Subcutaneous abdominal adipose tissue (tissue), 5 donors: ENCODE measurements at regions not wholly inside any gene's neighbourhood (a gene's known extent, or its start where the extent isn't known, plus 50 kb on each side); places are given as distances from the start of the nearest gene placed in this dataset.

ENCODE experiments used
- H3K27ac ChIP-seq: one replicate; pipeline ENCODE4 v1.7.0; 2013; ENCODE audit warnings: low read depth, mild to moderate bottlenecking, inconsistent platforms, low read length, moderate library complexity
- H3K27me3 ChIP-seq, 5 donors: one replicate each; pipeline ENCODE4 v1.7.0; 2013; ENCODE audit warnings: low read length in 5 of 5, inconsistent platforms in 1 of 5; ENCODE audit not compliant: control insufficient read depth in 5 of 5, insufficient read depth in 4 of 5
- H3K36me3 ChIP-seq, 5 donors: one replicate each; pipeline ENCODE4 v1.7.0; 2013; ENCODE audit warnings: low read length in 5 of 5; ENCODE audit not compliant: control insufficient read depth in 5 of 5, insufficient read depth in 5 of 5
- H3K4me1 ChIP-seq, 5 donors: one replicate each; pipeline ENCODE4 v1.7.0; 2013; ENCODE audit warnings: low read length in 5 of 5, mild to moderate bottlenecking in 3 of 5, moderate library complexity in 1 of 5; ENCODE audit not compliant: control insufficient read depth in 5 of 5, insufficient read depth in 5 of 5
- H3K4me3 ChIP-seq, 5 donors: one replicate each; pipeline ENCODE4 v1.7.0; 2013; ENCODE audit warnings: low read length in 5 of 5, low read depth in 1 of 5
- H3K9ac ChIP-seq, 5 donors: one replicate each; pipeline ENCODE4 v1.7.0; 2013; ENCODE audit warnings: low read length in 5 of 5, mild to moderate bottlenecking in 4 of 5, moderate library complexity in 3 of 5
- H3K9me3 ChIP-seq, 5 donors: one replicate each; pipeline ENCODE4 v1.7.0; 2013; ENCODE audit warnings: low read length in 5 of 5; ENCODE audit not compliant: control insufficient read depth in 5 of 5
- donor health status: healthy.
- donor health status: healthy.
- donor health status: healthy.
- donor health status: healthy.
- donor health status: healthy.

DNA sequence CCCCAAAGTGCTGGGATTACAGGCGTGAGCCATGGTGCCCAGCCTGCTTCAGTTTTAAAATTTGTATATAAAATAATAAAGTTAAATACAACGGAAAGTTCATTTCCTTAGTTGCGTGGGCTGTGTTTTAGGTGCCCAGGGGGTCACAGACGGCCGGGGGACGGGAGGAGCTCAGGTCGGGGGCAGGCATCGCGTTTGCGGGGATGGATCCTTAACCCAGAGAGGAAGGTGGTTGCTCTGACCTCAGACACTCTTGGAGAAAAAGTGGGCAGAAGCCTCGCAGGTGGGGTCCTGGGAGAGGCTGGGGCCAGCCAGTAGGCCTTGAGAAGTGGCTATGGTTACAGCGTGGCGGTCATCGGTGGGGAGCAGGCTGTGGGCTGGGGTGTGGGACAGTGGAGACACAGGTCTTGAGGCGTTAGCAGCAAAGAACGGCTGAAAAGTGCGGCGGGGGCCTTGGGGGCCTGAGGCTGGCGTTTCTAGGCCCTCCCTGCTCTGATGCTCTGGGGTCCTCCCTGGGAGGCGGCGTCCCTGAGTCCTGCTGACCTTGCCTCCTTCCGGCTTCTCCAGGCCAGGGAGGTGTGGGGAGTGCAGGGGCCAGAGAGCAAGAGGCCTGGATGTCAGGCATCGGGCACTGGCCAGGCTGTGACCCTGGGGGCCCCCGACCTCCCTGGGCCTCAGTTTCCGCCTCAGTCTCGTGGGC, 54.4 kb downstream of the UNCX start:
- no peak overlapping the region for H3K4me3 ChIP-seq
- peaks cover 0 to 5% (median 0%) of the 10 kb centered on the region in 5 donors for H3K9me3 ChIP-seq
- no peaks in the 10 kb centered on the region for H3K36me3 ChIP-seq
- peaks cover 1 to 16% (median 15%) of the 10 kb centered on the region in 5 donors for H3K4me1 ChIP-seq
- no peak overlapping the region for H3K27ac ChIP-seq
- H3K9ac ChIP-seq, result no peak overlapping the region
- peaks cover 7 to 38% (median 35%) of the 10 kb centered on the region in 5 donors for H3K27me3 ChIP-seq

GRCh38 chr7:1287752-1288201, 55.1 kb downstream of the UNCX start:
- H3K9me3 ChIP-seq, result peaks cover 0 to 5% (median 0%) of the 10 kb centered on the region in 5 donors
- peaks cover 11 to 44% (median 42%) of the 10 kb centered on the region in 5 donors for H3K27me3 ChIP-seq
- H3K9ac ChIP-seq, result no peak overlapping the region
- no peak overlapping the region for H3K4me3 ChIP-seq
- H3K27ac ChIP-seq, result no peak overlapping the region
- peaks cover 1 to 16% (median 15%) of the 10 kb centered on the region in 5 donors for H3K4me1 ChIP-seq
- no peaks in the 10 kb centered on the region for H3K36me3 ChIP-seq

GRCh38 chr7:1288390-1288995, 55.8 kb downstream of the UNCX start:
- Histone ChIP-seq H3K36me3 (no peaks in the 10 kb centered on the region), H3K4me1 (peaks cover 1 to 16% (median 15%) of the 10 kb centered on the region in 5 donors), H3K4me3 (no peak overlapping the region), H3K9me3 (peaks cover 0 to 5% (median 0%) of the 10 kb centered on the region in 5 donors), H3K27me3 (peaks cover 17 to 50% (median 49%) of the 10 kb centered on the region in 5 donors), H3K9ac (no peak overlapping the region), H3K27ac (no peak overlapping the region)

DNA sequence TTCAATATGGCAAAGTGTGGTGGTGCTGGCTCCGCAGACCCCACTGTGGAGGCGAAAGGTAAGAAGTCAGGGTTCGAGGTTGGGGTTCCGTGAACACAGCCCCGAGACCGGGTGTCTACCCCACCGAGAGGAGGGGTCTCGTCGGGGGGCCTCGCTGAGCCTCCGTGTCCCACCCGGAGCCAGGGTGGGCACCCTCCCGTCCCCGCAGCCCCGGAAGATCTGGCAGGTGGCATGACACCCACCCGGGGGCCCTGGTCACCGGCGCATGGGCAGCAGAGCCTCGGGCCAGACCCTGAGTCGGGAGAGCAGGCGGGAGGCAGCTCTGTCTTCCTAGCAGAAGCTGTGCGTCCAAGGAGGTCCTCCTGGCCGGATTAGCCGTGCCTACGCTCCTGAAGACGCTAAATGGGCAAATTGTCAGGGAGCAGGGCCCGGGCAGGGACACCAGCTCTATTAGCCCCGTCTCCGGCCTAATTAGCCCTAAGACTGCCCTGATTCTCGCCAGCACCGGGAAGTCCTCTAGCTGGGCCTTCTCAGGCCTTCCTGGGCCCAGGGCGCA, 56.4 kb downstream of the UNCX start:
- Histone ChIP-seq H3K27ac (no peak overlapping the region), H3K27me3 (peaks cover 19 to 52% (median 50%) of the 10 kb centered on the region in 5 donors), H3K9ac (no peak overlapping the region), H3K4me1 (peaks cover 1 to 16% (median 15%) of the 10 kb centered on the region in 5 donors), H3K36me3 (no peaks in the 10 kb centered on the region), H3K4me3 (no peak overlapping the region), H3K9me3 (peaks cover 0 to 5% (median 0%) of the 10 kb centered on the region in 5 donors)

DNA sequence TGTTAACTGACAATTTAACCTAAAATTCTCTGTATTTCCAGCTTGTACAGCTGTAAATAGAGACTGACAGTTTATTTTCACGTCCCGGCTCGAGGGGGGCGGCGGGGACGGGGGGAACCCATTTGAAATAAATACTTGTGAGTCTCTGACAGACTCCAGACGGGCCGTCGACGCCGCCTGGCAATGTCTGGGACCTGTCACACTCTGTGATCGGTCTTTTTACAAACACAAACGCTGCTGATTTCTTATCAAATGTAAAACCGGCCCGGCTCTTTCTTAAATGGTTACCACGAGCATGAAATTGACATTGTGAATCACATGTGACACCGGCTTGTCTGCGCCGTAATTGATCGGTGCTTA, 57.0 kb downstream of the UNCX start:
- no peaks in the 10 kb centered on the region for H3K36me3 ChIP-seq
- no peak overlapping the region for H3K9ac ChIP-seq
- H3K27ac ChIP-seq, result no peak overlapping the region
- H3K4me1 ChIP-seq, result peaks cover 1 to 16% (median 15%) of the 10 kb centered on the region in 5 donors
- peaks cover 19 to 54% (median 51%) of the 10 kb centered on the region in 5 donors for H3K27me3 ChIP-seq
- peaks cover 0 to 5% (median 0%) of the 10 kb centered on the region in 5 donors for H3K9me3 ChIP-seq
- H3K4me3 ChIP-seq, result no peak overlapping the region

DNA sequence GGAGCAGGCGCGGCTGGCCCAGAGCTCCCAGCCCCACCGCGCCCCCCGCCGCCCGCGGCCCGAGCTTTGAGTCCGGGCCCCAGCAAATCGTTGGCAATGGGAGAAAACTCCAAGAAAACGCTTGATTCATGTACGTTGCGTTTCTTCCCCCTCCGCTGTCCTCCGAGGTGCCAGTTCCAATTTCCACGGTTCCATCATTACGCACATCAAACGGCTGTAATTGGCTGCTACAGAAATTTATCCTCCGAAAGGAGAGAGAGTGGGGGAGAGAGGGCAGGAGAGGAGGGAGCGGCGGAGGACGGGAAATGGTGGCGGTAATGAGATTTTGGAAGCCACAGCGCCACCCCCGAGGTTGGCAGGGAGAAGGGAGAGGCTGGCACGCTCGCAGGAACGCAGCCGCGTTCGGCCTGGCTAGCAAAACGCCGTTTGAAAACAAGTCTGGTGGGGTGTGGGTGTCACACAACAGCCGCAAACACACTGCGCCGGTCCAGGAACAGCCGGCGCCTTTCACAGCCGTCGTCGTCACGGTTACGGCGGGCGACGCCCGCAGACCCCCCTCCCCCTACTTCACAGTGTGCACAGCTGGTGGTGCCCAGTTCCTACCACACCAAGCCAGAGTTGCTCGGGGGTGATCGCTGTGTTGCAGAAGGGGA, 57.5 kb downstream of the UNCX start:
- H3K27ac ChIP-seq, result no peak overlapping the region
- H3K4me1 ChIP-seq, result peaks cover 1 to 16% (median 15%) of the 10 kb centered on the region in 5 donors
- H3K4me3 ChIP-seq, result peak overlapping the region; percentile 39 to 66 (median 48)
- peaks cover 19 to 54% (median 47%) of the 10 kb centered on the region in 5 donors for H3K27me3 ChIP-seq
- H3K36me3 ChIP-seq, result no peaks in the 10 kb centered on the region
- no peak overlapping the region for H3K9ac ChIP-seq
- peaks cover 0 to 5% (median 0%) of the 10 kb centered on the region in 5 donors for H3K9me3 ChIP-seq

- peaks cover 1 to 16% (median 15%) of the 10 kb centered on the region in 5 donors for H3K4me1 ChIP-seq
- H3K36me3 ChIP-seq, result no peaks in the 10 kb centered on the region
- peak overlapping the region; percentile 39 to 66 (median 48) for H3K4me3 ChIP-seq
- H3K27ac ChIP-seq, result no peak overlapping the region
- H3K27me3 ChIP-seq, result peaks cover 22 to 54% (median 47%) of the 10 kb centered on the region in 5 donors
- H3K9ac ChIP-seq, result no peak overlapping the region
- peaks cover 0 to 5% (median 0%) of the 10 kb centered on the region in 5 donors for H3K9me3 ChIP-seq
Observed at GRCh38 chr7:1290679-1291356, 58.1 kb downstream of the UNCX start.

DNA sequence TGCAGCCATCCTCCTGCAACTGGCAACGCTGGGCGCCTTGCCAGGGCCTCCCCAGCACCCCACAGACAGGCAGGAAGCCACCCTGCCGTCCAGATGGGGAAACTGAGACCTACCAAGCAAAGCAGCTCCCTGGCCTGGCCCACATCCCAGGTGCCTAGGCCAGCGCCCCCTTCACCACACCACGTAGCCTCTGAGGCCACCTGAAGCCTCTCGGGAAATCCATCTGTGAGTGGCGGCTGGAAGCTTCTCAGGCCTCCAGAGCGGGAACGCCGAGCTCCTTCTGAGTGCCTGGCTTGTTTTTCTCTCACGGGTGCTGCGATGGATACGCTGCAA, 58.7 kb downstream of the UNCX start:
- peaks cover 1 to 16% (median 15%) of the 10 kb centered on the region in 5 donors for H3K4me1 ChIP-seq
- no peaks in the 10 kb centered on the region for H3K36me3 ChIP-seq
- no peak overlapping the region for H3K9ac ChIP-seq
- H3K27me3 ChIP-seq, result peaks cover 25 to 60% (median 51%) of the 10 kb centered on the region in 5 donors
- no peak overlapping the region for H3K4me3 ChIP-seq
- no peak overlapping the region for H3K27ac ChIP-seq
- H3K9me3 ChIP-seq, result peaks cover 0 to 5% (median 0%) of the 10 kb centered on the region in 5 donors

DNA sequence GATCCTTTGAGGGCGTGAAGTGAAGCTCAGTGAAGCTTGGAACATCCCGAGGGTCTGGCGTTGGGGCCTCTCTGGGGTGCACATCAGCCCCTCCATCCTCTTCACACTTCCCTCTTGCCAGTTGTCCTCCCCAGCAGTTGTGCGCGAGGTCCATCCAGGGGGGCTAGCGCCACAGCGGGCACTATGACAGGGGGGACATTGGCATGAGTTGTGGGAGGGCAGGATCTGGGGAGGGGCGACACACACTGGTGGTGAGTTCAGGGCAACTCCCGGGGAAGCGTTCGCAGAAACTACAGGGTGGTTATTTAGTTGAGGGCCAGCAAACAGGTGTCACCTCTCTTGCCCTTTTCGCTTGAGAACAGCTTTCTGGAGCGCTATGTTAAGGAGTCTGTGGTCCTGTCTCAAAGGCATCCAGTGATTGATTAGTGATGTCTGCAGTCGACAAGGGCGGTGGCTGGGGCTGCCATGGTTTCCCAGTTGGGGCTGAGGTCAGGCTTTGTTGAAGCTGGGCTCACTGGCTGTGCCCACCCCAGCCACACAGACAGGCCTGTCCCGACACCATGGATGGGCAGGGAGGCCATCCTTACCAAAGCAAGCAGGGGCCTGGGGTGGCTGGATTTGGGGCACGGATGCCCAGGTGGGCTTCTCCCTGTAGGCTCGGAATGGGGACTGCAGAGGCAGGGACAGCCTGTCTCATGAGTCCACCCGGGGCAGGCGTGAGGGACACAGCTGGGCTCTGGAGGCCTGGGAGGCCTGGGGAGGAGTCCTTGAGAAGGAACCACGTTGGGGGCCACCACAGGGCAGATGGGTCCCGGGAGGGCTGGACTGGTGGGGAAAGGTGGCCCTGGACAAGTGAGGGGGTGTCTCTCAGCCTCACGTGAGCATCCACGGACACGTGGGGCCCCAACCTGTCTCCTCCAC, 59.4 kb downstream of the UNCX start:
- Histone ChIP-seq H3K9ac (no peak overlapping the region), H3K9me3 (peaks cover 0 to 5% (median 0%) of the 10 kb centered on the region in 5 donors), H3K4me3 (no peak overlapping the region), H3K36me3 (no peaks in the 10 kb centered on the region), H3K4me1 (peaks cover 1 to 16% (median 15%) of the 10 kb centered on the region in 5 donors), H3K27ac (no peak overlapping the region), H3K27me3 (peaks cover 31 to 67% (median 57%) of the 10 kb centered on the region in 5 donors)
